ENCODE measurements at regions not wholly inside any gene's neighbourhood (a gene's known extent, or its start where the extent isn't known, plus 50 kb on each side); places are given as distances from the start of the nearest gene placed in this dataset.

DNA sequence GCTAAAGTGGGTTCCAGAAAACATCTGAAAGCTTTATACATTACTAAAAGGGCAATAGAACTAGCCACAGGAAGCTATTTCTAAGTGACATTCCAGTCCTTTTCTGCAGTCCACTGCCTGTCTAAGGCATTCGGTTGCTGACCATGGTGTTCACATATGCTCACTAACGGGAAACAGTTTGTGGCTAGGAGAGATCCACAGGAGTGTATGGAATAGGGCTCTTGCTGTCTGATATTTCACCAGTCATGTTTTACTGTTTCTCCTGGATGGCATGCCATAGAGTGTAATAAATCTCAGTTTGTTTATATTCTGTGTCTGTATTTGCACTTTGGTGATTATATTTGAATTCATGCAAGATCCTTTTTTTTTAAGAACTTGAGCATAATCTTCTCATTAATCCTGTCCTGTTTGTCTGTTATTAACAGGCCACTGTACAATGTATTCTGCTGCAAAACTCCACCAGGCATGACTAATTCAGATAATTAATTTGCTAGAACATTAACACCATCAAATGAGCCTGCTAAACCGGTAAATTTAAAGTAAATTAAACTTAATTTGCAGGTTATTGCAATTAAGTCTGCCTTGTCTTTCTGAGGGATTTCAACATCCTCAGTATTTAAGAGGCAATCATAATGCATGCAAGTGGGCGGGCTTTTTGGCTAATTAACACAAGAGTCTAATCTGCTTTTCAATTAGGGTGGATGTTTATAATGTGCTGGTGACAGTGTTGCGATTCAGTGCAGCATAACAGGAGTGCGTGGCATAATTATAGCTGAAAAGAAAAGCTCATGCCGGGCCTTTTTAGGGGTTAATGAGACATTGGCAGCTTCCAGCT lies 201.3 kb downstream of the POU4F1 start:
- no peak overlapping the region for H3K4me3 Mint-ChIP-seq
- H3K27ac ChIP-seq (ENCODE audit: low read depth in 1 of 2, low read length in 2 of 2): no peak overlapping the region

DNA sequence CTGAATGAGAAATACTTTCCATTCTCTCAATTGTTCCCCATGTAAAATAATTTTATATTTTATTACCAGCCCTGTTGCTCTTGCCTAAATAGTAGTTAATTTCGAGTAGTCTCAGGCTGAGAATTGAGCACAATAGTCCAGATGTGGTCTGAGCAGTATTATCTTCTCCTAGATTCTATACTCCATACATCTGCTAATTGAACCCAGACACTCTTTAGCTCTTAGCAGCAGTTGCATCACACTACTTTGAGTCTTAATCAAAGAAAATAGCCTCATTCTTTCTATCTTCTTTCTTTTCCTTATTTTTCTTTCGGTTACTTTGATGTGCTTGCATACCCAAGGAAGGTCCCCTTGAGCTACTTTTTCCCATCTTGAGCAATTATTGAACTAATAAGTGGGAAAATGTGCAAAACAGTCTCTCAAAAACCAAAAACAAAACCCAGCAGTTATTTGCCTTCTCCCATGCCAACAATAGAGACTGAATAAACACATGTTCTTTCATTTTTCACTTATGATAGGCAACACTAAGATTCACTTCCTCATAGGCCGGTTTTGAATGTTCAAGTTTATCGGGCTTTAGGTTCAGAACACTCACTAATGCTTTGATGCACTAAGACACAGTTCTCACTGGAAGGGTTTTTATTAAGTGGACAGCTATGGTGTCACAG lies 204.5 kb downstream of the POU4F1 start:
- CTCF ChIA-PET: no interaction called here

More for the DNA sequence above, 201.3 kb downstream of the POU4F1 start:
- intact Hi-C loops (cut with DNase I, micrococcal nuclease): no loop called here
- ATAC-seq (ENCODE audit: poor library complexity) (no peak), DNase-seq (no peak)
- Mint-ChIP-seq H3K27ac (no peak overlapping the region), H3K9me3 (no peaks in the 10 kb centered on the region), H3K27me3 (peaks cover 14% of the 10 kb centered on the region), H3K4me1 (ENCODE audit: low read depth) (no peaks in the 10 kb centered on the region), H3K36me3 (ENCODE audit: low read depth) (no peaks in the 10 kb centered on the region)
- no peaks in the 10 kb centered on the region for H3K36me3 ChIP-seq (ENCODE audit: insufficient read depth, low read length)
- no peaks in the 10 kb centered on the region for H3K27me3 ChIP-seq (ENCODE audit: control insufficient read depth in 1 of 2, insufficient read depth in 2 of 2, low read length in 2 of 2)
- TF ChIP-seq, protein P1, sequence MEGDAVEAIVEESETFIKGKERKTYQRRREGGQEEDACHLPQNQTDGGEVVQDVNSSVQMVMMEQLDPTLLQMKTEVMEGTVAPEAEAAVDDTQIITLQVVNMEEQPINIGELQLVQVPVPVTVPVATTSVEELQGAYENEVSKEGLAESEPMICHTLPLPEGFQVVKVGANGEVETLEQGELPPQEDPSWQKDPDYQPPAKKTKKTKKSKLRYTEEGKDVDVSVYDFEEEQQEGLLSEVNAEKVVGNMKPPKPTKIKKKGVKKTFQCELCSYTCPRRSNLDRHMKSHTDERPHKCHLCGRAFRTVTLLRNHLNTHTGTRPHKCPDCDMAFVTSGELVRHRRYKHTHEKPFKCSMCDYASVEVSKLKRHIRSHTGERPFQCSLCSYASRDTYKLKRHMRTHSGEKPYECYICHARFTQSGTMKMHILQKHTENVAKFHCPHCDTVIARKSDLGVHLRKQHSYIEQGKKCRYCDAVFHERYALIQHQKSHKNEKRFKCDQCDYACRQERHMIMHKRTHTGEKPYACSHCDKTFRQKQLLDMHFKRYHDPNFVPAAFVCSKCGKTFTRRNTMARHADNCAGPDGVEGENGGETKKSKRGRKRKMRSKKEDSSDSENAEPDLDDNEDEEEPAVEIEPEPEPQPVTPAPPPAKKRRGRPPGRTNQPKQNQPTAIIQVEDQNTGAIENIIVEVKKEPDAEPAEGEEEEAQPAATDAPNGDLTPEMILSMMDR (IDR thresholded peaks at IDR 0.05): no peak
- no peak overlapping the region for H3K4me3 ChIP-seq (ENCODE audit: low read length)
- ChIA-PET POLR2A (no interaction called here), CTCF (interaction anchor here (0.7 kb wide), 1 partner anchor 29 kb away, joined by 3 read pairs; no protein-coding TSS in a partner anchor)
- no peaks in the 10 kb centered on the region for H3K9me3 ChIP-seq (ENCODE audit: control insufficient read depth in 1 of 2, insufficient read depth in 1 of 2, low read length in 2 of 2)
- no peaks in the 10 kb centered on the region for H3K4me1 ChIP-seq (ENCODE audit: insufficient read depth, low read length)

DNA sequence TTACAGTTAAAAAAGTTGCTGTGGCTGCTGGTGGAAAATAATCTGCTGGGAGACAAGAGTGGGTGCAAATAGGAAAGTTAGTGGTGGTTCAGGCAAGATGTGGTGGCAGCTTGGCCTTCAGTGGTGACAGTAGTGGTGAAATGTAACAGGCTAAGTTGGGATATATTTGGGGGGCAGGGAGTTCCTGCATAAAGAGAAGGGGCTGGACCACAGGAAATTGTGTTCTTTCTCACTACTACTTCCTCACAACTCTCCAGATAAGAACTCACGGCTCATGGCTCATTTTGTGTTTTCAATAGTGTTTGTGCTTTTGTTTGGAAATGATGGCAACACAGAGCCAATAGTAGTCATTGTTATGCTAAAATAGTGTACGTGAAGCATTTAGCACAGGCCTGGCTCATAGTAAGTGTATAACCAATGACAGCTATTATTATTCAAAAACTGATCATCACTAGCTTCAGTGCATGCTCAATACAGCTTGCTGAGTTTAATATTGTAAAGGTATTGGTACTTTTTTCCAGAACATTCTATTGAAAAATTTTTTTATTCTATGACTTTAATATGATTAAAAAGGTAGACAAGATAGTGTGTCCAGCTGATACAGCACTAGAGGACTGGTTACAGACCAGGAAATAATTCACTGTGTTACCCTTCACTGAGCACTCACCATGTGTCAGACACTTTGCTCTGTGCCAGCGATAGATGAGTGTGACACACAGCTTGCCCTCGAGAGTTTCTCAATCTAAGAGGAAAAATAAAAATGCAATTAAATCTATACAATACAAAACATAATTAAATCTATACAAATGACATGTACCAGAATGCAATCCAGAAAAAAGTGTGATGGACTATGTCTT lies 209.8 kb downstream of the POU4F1 start:
- H3K9me3 Mint-ChIP-seq: no peaks in the 10 kb centered on the region
- Histone ChIP-seq H3K27ac (ENCODE audit: low read depth in 1 of 2, low read length in 2 of 2) (no peak overlapping the region), H3K9me3 (ENCODE audit: control insufficient read depth in 1 of 2, insufficient read depth in 1 of 2, low read length in 2 of 2) (no peaks in the 10 kb centered on the region), H3K4me1 (ENCODE audit: insufficient read depth, low read length) (no peaks in the 10 kb centered on the region), H3K36me3 (ENCODE audit: insufficient read depth, low read length) (no peaks in the 10 kb centered on the region), H3K4me3 (ENCODE audit: low read length) (no peak overlapping the region), H3K27me3 (ENCODE audit: control insufficient read depth in 1 of 2, insufficient read depth in 2 of 2, low read length in 2 of 2) (no peaks in the 10 kb centered on the region)
- H3K4me3 Mint-ChIP-seq: no peak overlapping the region
- DNase-seq (no peak), ATAC-seq (ENCODE audit: poor library complexity) (no peak)
- intact Hi-C loops (cut with DNase I, micrococcal nuclease): no loop called here
- CTCF ChIA-PET: no interaction called here
- H3K4me1 Mint-ChIP-seq (ENCODE audit: low read depth): no peaks in the 10 kb centered on the region
- POLR2A ChIA-PET: no interaction called here
- H3K27me3 Mint-ChIP-seq: no peaks in the 10 kb centered on the region
- TF ChIP-seq, protein P1 (IDR thresholded peaks at IDR 0.05): no peak
- H3K27ac Mint-ChIP-seq: no peak overlapping the region
- no peaks in the 10 kb centered on the region for H3K36me3 Mint-ChIP-seq (ENCODE audit: low read depth)

More for the DNA sequence above, 204.5 kb downstream of the POU4F1 start:
- Histone ChIP-seq H3K4me3 (ENCODE audit: low read length) (no peak overlapping the region), H3K27me3 (ENCODE audit: control insufficient read depth in 1 of 2, insufficient read depth in 2 of 2, low read length in 2 of 2) (no peaks in the 10 kb centered on the region), H3K36me3 (ENCODE audit: insufficient read depth, low read length) (no peaks in the 10 kb centered on the region), H3K4me1 (ENCODE audit: insufficient read depth, low read length) (no peaks in the 10 kb centered on the region), H3K9me3 (ENCODE audit: control insufficient read depth in 1 of 2, insufficient read depth in 1 of 2, low read length in 2 of 2) (no peaks in the 10 kb centered on the region), H3K27ac (ENCODE audit: low read depth in 1 of 2, low read length in 2 of 2) (no peak overlapping the region)
- POLR2A ChIA-PET: no interaction called here
- Mint-ChIP-seq H3K9me3 (no peaks in the 10 kb centered on the region), H3K27me3 (peaks cover 2% of the 10 kb centered on the region), H3K27ac (no peak overlapping the region), H3K36me3 (ENCODE audit: low read depth) (no peaks in the 10 kb centered on the region), H3K4me1 (ENCODE audit: low read depth) (no peaks in the 10 kb centered on the region), H3K4me3 (no peak overlapping the region)
- TF ChIP-seq, protein P1 (IDR thresholded peaks at IDR 0.05): no peak
- no peak for DNase-seq
- no peak for ATAC-seq (ENCODE audit: poor library complexity)
- intact Hi-C loops (cut with DNase I, micrococcal nuclease): no loop called here

Data from CD4-positive, alpha-beta T cell (primary cell).